GM10248 (cell line): ENCODE measurements at regions not wholly inside any gene's neighbourhood (a gene's known extent, or its start where the extent isn't known, plus 50 kb on each side); places are given as distances from the start of the nearest gene placed in this dataset.

ENCODE experiments used
- CTCF ChIA-PET: fragments of 300-600 bp; sonication (Branson Sonifier 250); formaldehyde crosslinking; extraction: SDS; loops from one replicate; lab custom pipeline; 2021; ENCODE audit warnings: antibody characterized with exemption; lab: Yijun Ruan, JAX
- POLR2A ChIA-PET: fragments of 350-650 bp; sonication (Branson Sonifier 250); formaldehyde crosslinking; extraction: SDS; loops from one replicate; lab custom pipeline; 2020; ENCODE audit warnings: antibody characterized with exemption; lab: Yijun Ruan, JAX
- DNase-seq: peaks from one replicate; pipeline ENCODE4 v3.0.0; 2012; ENCODE audit errors: extremely low spot score
- TF ChIP-seq, protein P1 (sequence below): IDR thresholded peaks from 2 replicates; pipeline ENCODE4 v1.5.1; 2012; ENCODE audit warnings: mild to moderate bottlenecking, low read depth; ENCODE audit errors: extremely low read depth, missing control alignments, control extremely low read depth

- DNase-seq: no peak
- TF ChIP-seq, protein P1, sequence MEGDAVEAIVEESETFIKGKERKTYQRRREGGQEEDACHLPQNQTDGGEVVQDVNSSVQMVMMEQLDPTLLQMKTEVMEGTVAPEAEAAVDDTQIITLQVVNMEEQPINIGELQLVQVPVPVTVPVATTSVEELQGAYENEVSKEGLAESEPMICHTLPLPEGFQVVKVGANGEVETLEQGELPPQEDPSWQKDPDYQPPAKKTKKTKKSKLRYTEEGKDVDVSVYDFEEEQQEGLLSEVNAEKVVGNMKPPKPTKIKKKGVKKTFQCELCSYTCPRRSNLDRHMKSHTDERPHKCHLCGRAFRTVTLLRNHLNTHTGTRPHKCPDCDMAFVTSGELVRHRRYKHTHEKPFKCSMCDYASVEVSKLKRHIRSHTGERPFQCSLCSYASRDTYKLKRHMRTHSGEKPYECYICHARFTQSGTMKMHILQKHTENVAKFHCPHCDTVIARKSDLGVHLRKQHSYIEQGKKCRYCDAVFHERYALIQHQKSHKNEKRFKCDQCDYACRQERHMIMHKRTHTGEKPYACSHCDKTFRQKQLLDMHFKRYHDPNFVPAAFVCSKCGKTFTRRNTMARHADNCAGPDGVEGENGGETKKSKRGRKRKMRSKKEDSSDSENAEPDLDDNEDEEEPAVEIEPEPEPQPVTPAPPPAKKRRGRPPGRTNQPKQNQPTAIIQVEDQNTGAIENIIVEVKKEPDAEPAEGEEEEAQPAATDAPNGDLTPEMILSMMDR: no peak
- POLR2A ChIA-PET: no interaction called here
- CTCF ChIA-PET: interaction anchor here (1.6 kb wide), 1 partner anchor 17 kb away, joined by 3 read pairs; no protein-coding TSS in a partner anchor
These were observed 148.9 kb downstream of the BRD1 start for GRCh38 chr22:49678842-49679170.

- TF ChIP-seq, protein P1: no peak
- ChIA-PET CTCF (no interaction called here), POLR2A (no interaction called here)
- no peak for DNase-seq
These were observed 149.4 kb downstream of the BRD1 start for GRCh38 chr22:49678137-49678841.

- TF ChIP-seq, protein P1: no peak
- ChIA-PET POLR2A (no interaction called here), CTCF (no interaction called here)
- no peak for DNase-seq
These were observed 150.2 kb downstream of the BRD1 start for GRCh38 chr22:49677495-49677889.

GRCh38 chr22:49676783-49677494, 150.7 kb downstream of the BRD1 start:
- no peak for DNase-seq
- TF ChIP-seq, protein P1: no peak
- POLR2A ChIA-PET: no interaction called here
- CTCF ChIA-PET: no interaction called here

DNA sequence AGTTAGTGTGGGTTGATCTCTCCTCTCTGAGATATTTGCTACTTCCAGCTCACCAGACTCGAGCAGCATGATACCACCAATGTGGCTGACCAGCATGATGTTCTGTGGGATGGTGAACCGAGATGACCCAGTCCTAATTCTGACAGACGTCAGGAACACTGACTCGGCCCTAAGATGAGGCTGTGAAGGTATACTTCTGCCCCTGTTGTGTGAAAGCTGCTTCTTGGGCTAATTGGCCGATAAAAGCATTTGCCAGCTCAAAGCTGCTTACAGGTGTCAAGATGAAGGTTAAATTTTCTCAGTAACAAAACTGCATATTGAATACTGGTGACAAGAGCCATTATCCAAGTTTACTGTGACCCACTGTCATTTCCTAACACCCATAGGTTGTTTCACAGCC, 151.4 kb downstream of the BRD1 start:
- ChIA-PET CTCF (interaction anchor here (1.0 kb wide), 1 partner anchor 15 kb away, joined by 3 read pairs; no protein-coding TSS in a partner anchor), POLR2A (no interaction called here)
- TF ChIP-seq, protein P1: no peak
- no peak for DNase-seq

GRCh38 chr22:49674479-49675050, 153.1 kb downstream of the BRD1 start:
- no peak for DNase-seq
- ChIA-PET POLR2A (no interaction called here), CTCF (no interaction called here)
- TF ChIP-seq, protein P1: no peak
